BE2C (cell line): ENCODE measurements at regions not wholly inside any gene's neighbourhood (a gene's known extent, or its start where the extent isn't known, plus 50 kb on each side); places are given as distances from the start of the nearest gene placed in this dataset.
A peak's percentile ranks its signal among the peaks of the same experiment; 100 is the strongest.

ENCODE experiments used
- DNase-seq: peaks from one replicate; pipeline ENCODE4 v3.0.0-alpha.2; 2020
- H3K27me3 ChIP-seq: fragments of 250-450 bp; sonication (Bioruptor Pico); 2 replicates; pipeline ENCODE4 v1.5.1; 2020; ENCODE audit warnings: mild to moderate bottlenecking
- H3K36me3 ChIP-seq: fragments of 250-450 bp; sonication (Bioruptor Pico); 2 replicates; pipeline ENCODE4 v1.5.1; 2020; ENCODE audit warnings: mild to moderate bottlenecking
- H3K4me1 ChIP-seq: fragments of 250-450 bp; sonication (Bioruptor Pico); 2 replicates; pipeline ENCODE4 v1.5.1; 2020
- H3K4me3 ChIP-seq: 2 replicates; pipeline ENCODE4 v1.5.1; 2011; ENCODE audit warnings: low read depth, low read length
- H3K9me3 ChIP-seq: fragments of 250-450 bp; sonication (Bioruptor Pico); 2 replicates; pipeline ENCODE4 v1.5.1; 2020
- CTCF ChIP-seq: IDR thresholded peaks from 2 replicates; pipeline ENCODE4 v1.5.1; 2012; ENCODE audit warnings: mild to moderate bottlenecking, low read depth, low read length

DNA sequence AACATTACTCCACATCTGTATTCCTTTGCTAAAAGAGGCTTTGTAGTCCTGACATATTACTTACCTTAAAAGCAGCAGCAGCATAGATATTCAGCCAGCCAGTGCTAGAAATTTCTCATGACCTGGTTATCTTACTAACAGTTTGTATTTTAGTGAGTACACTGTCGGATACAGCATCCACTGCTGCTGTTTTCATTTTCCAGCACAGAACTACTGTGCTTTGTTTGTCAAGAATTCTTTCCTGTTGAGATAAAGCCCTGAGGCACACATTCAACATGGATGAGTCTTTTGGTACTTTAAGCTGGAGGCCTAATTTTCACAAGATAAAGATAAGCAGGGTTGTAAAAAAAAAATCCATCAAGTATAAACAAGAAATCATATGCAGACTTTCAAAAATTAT lies 311.2 kb upstream of the OPRM1 start:
- no peaks in the 10 kb centered on the region for H3K27me3 ChIP-seq
- no peak overlapping the region for H3K4me3 ChIP-seq
- no peak for TF ChIP-seq CTCF
- peak; percentile 7 for DNase-seq
- no peaks in the 10 kb centered on the region for H3K36me3 ChIP-seq
- peaks cover 22% of the 10 kb centered on the region for H3K4me1 ChIP-seq
- no peaks in the 10 kb centered on the region for H3K9me3 ChIP-seq

DNA sequence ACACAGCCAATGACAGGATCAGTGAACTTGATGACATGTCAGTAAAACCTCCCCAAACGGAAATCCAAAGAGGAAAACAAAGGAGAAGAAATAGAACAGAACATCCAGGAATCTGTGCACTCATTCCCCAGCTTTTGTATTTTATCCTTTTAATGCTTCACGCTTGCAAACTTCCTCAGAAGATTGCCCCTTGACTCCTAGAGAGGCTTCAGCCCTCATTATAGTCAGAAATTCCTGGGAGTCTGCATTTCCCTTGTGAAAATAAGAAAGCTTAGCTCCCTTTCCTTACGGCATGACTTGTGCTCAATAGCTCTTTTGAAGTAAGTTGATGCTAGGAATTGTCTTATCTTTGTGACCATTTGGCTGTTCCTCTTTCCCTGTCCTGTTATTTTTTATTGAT lies 313.6 kb upstream of the OPRM1 start:
- no peak for TF ChIP-seq CTCF
- Histone ChIP-seq H3K27me3 (no peaks in the 10 kb centered on the region), H3K4me1 (peaks cover 22% of the 10 kb centered on the region), H3K36me3 (no peaks in the 10 kb centered on the region), H3K9me3 (no peaks in the 10 kb centered on the region), H3K4me3 (no peak overlapping the region)
- DNase-seq = no peak

- DNase-seq = no peak
- TF ChIP-seq CTCF = no peak
- H3K36me3 ChIP-seq = no peaks in the 10 kb centered on the region
- no peaks in the 10 kb centered on the region for H3K27me3 ChIP-seq
- H3K4me1 ChIP-seq = peaks cover 13% of the 10 kb centered on the region
- no peak overlapping the region for H3K4me3 ChIP-seq
- H3K9me3 ChIP-seq = no peaks in the 10 kb centered on the region
Observed at GRCh38 chr6:153720732-153721131, 318.3 kb upstream of the OPRM1 start.

DNA sequence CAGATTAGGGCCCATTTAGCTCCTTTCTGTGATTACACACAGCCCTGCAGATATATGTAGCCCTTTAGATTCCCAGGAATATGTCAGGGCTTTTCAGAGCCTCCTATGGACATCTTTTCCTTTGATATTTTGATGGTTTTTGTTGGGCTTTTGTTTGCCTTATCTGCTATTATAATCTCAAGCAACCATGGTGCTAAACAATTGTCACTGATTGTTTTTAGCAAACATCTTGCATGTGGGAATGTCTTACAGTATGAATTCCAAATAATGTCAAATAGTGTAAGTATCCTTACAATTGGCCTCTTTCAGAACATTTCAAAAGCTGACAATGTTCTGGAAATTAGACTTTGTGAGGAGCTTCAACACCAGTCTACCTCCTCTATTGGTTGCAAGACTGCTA lies 333.6 kb upstream of the OPRM1 start:
- no peak overlapping the region for H3K4me3 ChIP-seq
- no peak for DNase-seq
- no peak for TF ChIP-seq CTCF
- H3K36me3 ChIP-seq = no peaks in the 10 kb centered on the region
- H3K9me3 ChIP-seq = no peaks in the 10 kb centered on the region; the same call in 1 of the 2 replicates
- H3K27me3 ChIP-seq = no peaks in the 10 kb centered on the region
- no peaks in the 10 kb centered on the region for H3K4me1 ChIP-seq

DNA sequence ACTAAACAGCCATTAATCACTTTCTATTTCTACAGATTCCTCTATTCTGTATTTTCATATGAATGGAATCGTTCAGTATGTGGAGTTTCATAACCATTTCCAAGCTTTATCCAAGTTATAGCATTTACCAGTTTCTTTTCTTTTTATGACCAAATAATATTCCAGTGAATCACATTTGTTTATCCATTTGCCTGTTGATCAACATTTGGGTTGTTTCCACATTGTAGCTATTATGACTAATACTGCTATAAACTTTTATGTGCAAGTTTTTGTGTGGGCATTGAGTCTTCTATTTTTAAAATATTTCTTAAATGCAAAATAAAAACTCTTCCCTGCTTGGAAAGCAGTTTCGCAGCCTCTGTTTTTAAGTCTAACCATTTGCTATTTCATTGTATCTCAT lies 336.4 kb upstream of the OPRM1 start:
- Histone ChIP-seq H3K36me3 (no peaks in the 10 kb centered on the region), H3K9me3 (no peaks in the 10 kb centered on the region; the same call in 1 of the 2 replicates), H3K4me3 (no peak overlapping the region), H3K4me1 (no peaks in the 10 kb centered on the region), H3K27me3 (no peaks in the 10 kb centered on the region)
- no peak for TF ChIP-seq CTCF
- no peak for DNase-seq

DNA sequence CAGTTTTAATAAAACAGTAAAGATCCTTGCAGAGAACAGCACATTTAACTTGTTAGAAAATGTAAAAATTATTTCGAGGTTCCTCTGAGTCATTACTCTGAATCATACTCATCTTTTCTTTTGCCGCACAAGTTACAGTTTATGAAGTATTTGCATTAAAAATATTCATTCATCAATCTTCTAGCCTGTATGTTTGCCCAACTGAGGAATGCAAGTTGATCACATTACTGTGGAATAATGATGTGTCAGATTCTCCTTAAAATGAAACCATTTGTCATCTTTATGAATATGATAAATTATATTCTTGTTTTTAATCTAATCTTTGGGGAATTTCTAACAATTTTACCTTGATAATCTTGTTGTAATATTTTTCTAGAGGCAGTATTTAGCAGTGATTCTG lies 340.4 kb upstream of the OPRM1 start:
- Histone ChIP-seq H3K36me3 (no peaks in the 10 kb centered on the region), H3K4me1 (no peaks in the 10 kb centered on the region), H3K4me3 (no peak overlapping the region), H3K9me3 (no peaks in the 10 kb centered on the region), H3K27me3 (no peaks in the 10 kb centered on the region)
- DNase-seq = no peak
- TF ChIP-seq CTCF = no peak
